GM12878 (cell line): ENCODE measurements at regions not wholly inside any gene's neighbourhood (a gene's known extent, or its start where the extent isn't known, plus 50 kb on each side); places are given as distances from the start of the nearest gene placed in this dataset.

ENCODE experiments used
- ATAC-seq: fragments of 200-7000 bp; cut with Tn5 transposase; 3 replicates; pipeline ENCODE4 v1.9.1; 2020; ENCODE audit warnings: mild to moderate bottlenecking, moderate library complexity
- BruUV-seq: library from RNA; stranded (reverse); fragments of 400-500 nt; replicated peaks from 2 replicates; lab custom pipeline; 2021; lab: Mats Ljungman, UMichigan
- CTCF ChIA-PET: fragments of 300-600 bp; sonication (Branson Sonifier 250); formaldehyde crosslinking; extraction: SDS; loops from one replicate; lab custom pipeline; 2021; ENCODE audit warnings: inconsistent platforms; lab: Yijun Ruan, JAX
- POLR2A ChIA-PET: fragments of 350-600 bp; formaldehyde crosslinking; extraction: SDS; loops from one replicate; lab custom pipeline; 2021; ENCODE audit warnings: inconsistent platforms; lab: Charles Lee
- RAD21 ChIA-PET: fragments of 300-600 bp; sonication (Branson Sonifier 250); formaldehyde crosslinking; loops from one replicate; lab custom pipeline; 2023; ENCODE audit warnings: antibody characterized with exemption; ENCODE audit not compliant: unreplicated experiment; lab: Charles Lee
- SMC1A ChIA-PET: fragments of 300-600 bp; sonication (Branson Sonifier 250); formaldehyde crosslinking; loops from one replicate; lab custom pipeline; 2023; ENCODE audit not compliant: unreplicated experiment, uncharacterized antibody; lab: Charles Lee
- DNase-seq: peaks from one replicate; pipeline ENCODE4 v3.0.0-alpha.2; 2011; ENCODE audit warnings: low read depth, low spot score
- FAIRE-seq: peaks from 3 replicates; lab custom pipeline; 2011; peaks lifted over from hg19 to GRCh38; lab: Jason Lieb, UNC
- H2AFZ ChIP-seq: 2 replicates; pipeline ENCODE4 v1.6.0; 2011; ENCODE audit warnings: low read depth, low read length, control low read depth; ENCODE audit not compliant: control insufficient read depth
- H3K27ac ChIP-seq: 2 replicates; pipeline ENCODE4 v1.5.1; 2011; ENCODE audit warnings: control low read depth; ENCODE audit not compliant: control insufficient read depth, insufficient read depth
- H3K27me3 ChIP-seq, 2 experiments: replicated peaks in 1 of 2; 2 replicates each; pipeline versions ENCODE4 v1.6.0 to v1.6.1; 2011; ENCODE audit warnings: low read length in 1 of 2; ENCODE audit not compliant: control insufficient read depth in 2 of 2, insufficient read depth in 2 of 2
- H3K36me3 ChIP-seq, 2 experiments: 2 replicates each; pipeline ENCODE4 v1.5.1; 2011; ENCODE audit warnings: low read length in 1 of 2; ENCODE audit not compliant: control insufficient read depth in 2 of 2, insufficient read depth in 2 of 2
- H3K4me1 ChIP-seq: 2 replicates; pipeline ENCODE4 v1.6.1; 2011; ENCODE audit warnings: mild to moderate bottlenecking, low read length, moderate library complexity, mixed read lengths; ENCODE audit not compliant: control insufficient read depth, insufficient read depth
- H3K4me2 ChIP-seq: 2 replicates; pipeline ENCODE4 v1.6.0; 2011; ENCODE audit warnings: control low read depth; ENCODE audit not compliant: control insufficient read depth, insufficient read depth
- H3K4me3 ChIP-seq: fragments of 200-600 bp; sonication (generic); 2 replicates; pipeline ENCODE4 v1.5.1; 2016
- H3K79me2 ChIP-seq: 2 replicates; pipeline ENCODE4 v1.6.0; 2011; ENCODE audit warnings: low read length; ENCODE audit not compliant: control insufficient read depth, insufficient read depth
- H3K9ac ChIP-seq: 2 replicates; pipeline ENCODE4 v1.8.0; 2011; ENCODE audit warnings: low read length, control low read depth, mixed read lengths; ENCODE audit not compliant: control insufficient read depth, insufficient read depth
- H3K9me3 ChIP-seq: replicated peaks from 3 replicates; pipeline ENCODE4 v1.5.1; 2011; ENCODE audit warnings: mild to moderate bottlenecking, low read length; ENCODE audit not compliant: control insufficient read depth, insufficient read depth
- H4K20me1 ChIP-seq: 2 replicates; pipeline ENCODE4 v1.6.0; 2011; ENCODE audit not compliant: control insufficient read depth, insufficient read depth
- BRCA1 ChIP-seq: IDR thresholded peaks from 2 replicates; pipeline ENCODE4 v1.6.1; 2011; ENCODE audit warnings: low read depth, low read length, improper control_type of control experiment
- HCFC1 ChIP-seq: fragments of 150-350 bp; IDR thresholded peaks from 2 replicates; pipeline ENCODE4 v1.6.1; 2014; ENCODE audit warnings: low read length
- REST ChIP-seq: IDR thresholded peaks from 2 replicates; pipeline ENCODE4 v1.6.1; 2012; ENCODE audit warnings: mild to moderate bottlenecking, low read depth, low read length
- SMARCA5 ChIP-seq: fragments of 450-650 bp; IDR thresholded peaks from 2 replicates; pipeline ENCODE4 v1.6.1; 2017; ENCODE audit warnings: mild to moderate bottlenecking
- TBL1XR1 ChIP-seq: IDR thresholded peaks from 2 replicates; pipeline ENCODE4 v1.6.1; 2012; ENCODE audit warnings: low read depth, low read length, improper control_type of control experiment
- YBX1 ChIP-seq: fragments of 450-650 bp; IDR thresholded peaks from 2 replicates; pipeline ENCODE4 v1.6.1; 2016; ENCODE audit warnings: antibody characterized with exemption
- WGBS: methylation state at CpG from one replicate; pipeline ENCODE4 v1.1.6; 2016; ENCODE audit warnings: low lambda C conversion rate; ENCODE audit not compliant: insufficient replicate concordance, insufficient coverage; ENCODE audit errors: missing lambda C conversion rate; 5-methylcytosine and 5-hydroxymethylcytosine counted together
- in situ Hi-C: fragments of 300-500 bp; cut with MboI; formaldehyde crosslinking; loops from 9 replicates; pipeline ENCODE4 v1.14.3; 2018; ENCODE audit warnings: mixed read lengths
- intact Hi-C: fragments of 100-400 bp; cut with micrococcal nuclease; formaldehyde crosslinking; loops from one replicate; pipeline ENCODE4 v1.14.2; 2022; ENCODE audit not compliant: unreplicated experiment

GRCh38 chr9:24438876-24439275, 106.8 kb downstream of the IZUMO3 start:
- TF ChIP-seq YBX1 (no peak), REST (no peak)
- TF ChIP-seq, all 136 proteins: peak for 0
- Histone ChIP-seq H3K4me3 (no peak overlapping the region), H2AFZ (no peak overlapping the region), H3K9me3 (no peaks in the 10 kb centered on the region), H3K4me2 (no peak overlapping the region), H3K4me1 (no peaks in the 10 kb centered on the region), H4K20me1 (no peaks in the 10 kb centered on the region), H3K9ac (no peak overlapping the region), H3K36me3 (no peaks in the 10 kb centered on the region), H3K79me2 (no peaks in the 10 kb centered on the region), H3K27ac (no peak overlapping the region), H3K27me3 (no peaks in the 10 kb centered on the region)
- FAIRE-seq (no peak), DNase-seq (no peak), ATAC-seq (no peak)
- CTCF ChIA-PET = interaction anchor here (0.6 kb wide), 1 partner anchor 163 kb away, joined by 3 read pairs; no protein-coding TSS in a partner anchor
- SMC1A ChIA-PET = interaction anchor here (0.9 kb wide), 1 partner anchor 12 kb away, joined by 3 read pairs; no protein-coding TSS in a partner anchor
- POLR2A ChIA-PET = no interaction called here
- BruUV-seq = no TSS peak
- intact Hi-C loops = no loop called here
- 0% methylated on average over 3 of the region's 3 CpGs for WGBS
- RAD21 ChIA-PET = no interaction called here
- in situ Hi-C loops = no loop called here

- CTCF ChIA-PET = no interaction called here
These were observed 108.9 kb downstream of the IZUMO3 start for GRCh38 chr9:24436761-24437160.

More at GRCh38 chr9:24436761-24437160, 108.9 kb downstream of the IZUMO3 start:
- H4K20me1 ChIP-seq = no peaks in the 10 kb centered on the region
- no peaks in the 10 kb centered on the region for H3K36me3 ChIP-seq
- no peak for TF ChIP-seq TBL1XR1
- no peak for TF ChIP-seq SMARCA5
- TF ChIP-seq BRCA1 = no peak
- TF ChIP-seq HCFC1 = no peak
- DNase-seq (no peak), FAIRE-seq (no peak), ATAC-seq (no peak)
- ChIA-PET SMC1A (no interaction called here), RAD21 (no interaction called here), POLR2A (no interaction called here)
- no peak overlapping the region for H3K4me3 ChIP-seq
- H3K4me2 ChIP-seq = no peak overlapping the region
- in situ Hi-C loops = no loop called here
- BruUV-seq = no TSS peak
- H3K9me3 ChIP-seq = no peaks in the 10 kb centered on the region
- H3K9ac ChIP-seq = no peak overlapping the region
- no peaks in the 10 kb centered on the region for H3K4me1 ChIP-seq
- intact Hi-C loops = no loop called here
- H3K27ac ChIP-seq = no peak overlapping the region
- no peaks in the 10 kb centered on the region for H3K27me3 ChIP-seq
- WGBS = 0% methylated on average over 1 of the region's 1 CpG
- H3K79me2 ChIP-seq = no peaks in the 10 kb centered on the region
- no peak overlapping the region for H2AFZ ChIP-seq
